Endothelial cell of umbilical vein (primary cell): ENCODE measurements at regions not wholly inside any gene's neighbourhood (a gene's known extent, or its start where the extent isn't known, plus 50 kb on each side); places are given as distances from the start of the nearest gene placed in this dataset.

ENCODE experiments used
- BruUV-seq: library from RNA; stranded (reverse); fragments of 400-500 nt; replicated peaks from 2 replicates; lab custom pipeline; 2021; lab: Mats Ljungman, UMichigan
- CTCF ChIA-PET: fragments of 300-600, 350-600 bp; sonication (Branson Sonifier 250); formaldehyde crosslinking; loops from one replicate; lab custom pipeline; 2021; ENCODE audit warnings: antibody characterized with exemption, inconsistent platforms; lab: Charles Lee
- POLR2A ChIA-PET: fragments of 300-600, 350-600 bp; sonication (Branson Sonifier 250); formaldehyde crosslinking; loops from one replicate; lab custom pipeline; 2021; ENCODE audit warnings: antibody characterized with exemption, inconsistent platforms; lab: Charles Lee
- DNase-seq: peaks from one replicate; pipeline ENCODE4 v3.0.0-alpha.2; 2011; ENCODE audit warnings: low read depth, low spot score
- FAIRE-seq: peaks from 2 replicates; lab custom pipeline; 2011; peaks lifted over from hg19 to GRCh38; lab: Jason Lieb, UNC
- H2AFZ ChIP-seq: 2 replicates; pipeline ENCODE4 v1.6.0; 2012; ENCODE audit warnings: low read depth, low read length, control low read depth, inconsistent platforms
- H3K27ac ChIP-seq: 2 replicates; pipeline ENCODE4 v1.5.1; 2011; ENCODE audit warnings: low read depth, mild to moderate bottlenecking, control low read depth, low read length, moderate library complexity; ENCODE audit not compliant: insufficient read depth
- H3K27me3 ChIP-seq, 2 experiments: 2 replicates each; pipeline versions ENCODE4 v1.6.0 to v1.6.1; 2011; ENCODE audit warnings: low read length in 2 of 2, mixed read lengths in 1 of 2; ENCODE audit not compliant: control insufficient read depth in 2 of 2, insufficient read depth in 2 of 2
- H3K36me3 ChIP-seq, 2 experiments: 2 replicates in 1 of 2; 3 replicates in 1 of 2; pipeline ENCODE4 v1.5.1; 2011; ENCODE audit warnings: low read length in 2 of 2, mild to moderate bottlenecking in 1 of 2, moderate library complexity in 1 of 2; ENCODE audit not compliant: control insufficient read depth in 2 of 2, insufficient read depth in 2 of 2; ENCODE audit errors: extremely low read depth in 1 of 2
- H3K4me1 ChIP-seq: 3 replicates; pipeline ENCODE4 v1.5.1; 2011; ENCODE audit warnings: mild to moderate bottlenecking, low read length; ENCODE audit not compliant: control insufficient read depth, insufficient read depth; ENCODE audit errors: extremely low read depth
- H3K4me2 ChIP-seq: 2 replicates; pipeline ENCODE4 v1.6.1; 2011; ENCODE audit warnings: low read length, control low read depth, mixed read lengths; ENCODE audit not compliant: insufficient read depth
- H3K4me3 ChIP-seq, 3 experiments: fragments of 200-600 bp in 1 of 3; sonication (generic), shearing (Covaris generic) in 1 of 3; replicated peaks in 1 of 3; 2 replicates each; pipeline ENCODE4 v1.5.1; 2011 to 2016; ENCODE audit warnings: control low read depth in 3 of 3, low read length in 3 of 3, mild to moderate bottlenecking in 2 of 3, inconsistent platforms in 1 of 3, low read depth in 1 of 3, moderate library complexity in 1 of 3; ENCODE audit not compliant: insufficient read depth in 1 of 3
- H3K79me2 ChIP-seq: 2 replicates; pipeline ENCODE4 v1.6.0; 2012; ENCODE audit warnings: low read length, inconsistent platforms; ENCODE audit not compliant: control insufficient read depth, insufficient read depth
- H3K9ac ChIP-seq: replicated peaks from 2 replicates; pipeline ENCODE3; 2011; ENCODE audit warnings: low read length, control low read depth; ENCODE audit not compliant: insufficient read depth; ENCODE audit errors: extremely low read depth
- H3K9me1 ChIP-seq: replicated peaks from 3 replicates; pipeline ENCODE4 v1.6.0; 2011; ENCODE audit warnings: mild to moderate bottlenecking, low read length; ENCODE audit not compliant: control insufficient read depth, insufficient read depth; ENCODE audit errors: extremely low read depth
- H3K9me3 ChIP-seq: replicated peaks from 2 replicates; pipeline ENCODE4 v1.5.1; 2012; ENCODE audit warnings: low read length, inconsistent platforms; ENCODE audit not compliant: control insufficient read depth, insufficient read depth
- H4K20me1 ChIP-seq: replicated peaks from 2 replicates; pipeline ENCODE3; 2011; ENCODE audit warnings: mild to moderate bottlenecking, low read length; ENCODE audit not compliant: control insufficient read depth, insufficient read depth; ENCODE audit errors: extremely low read depth
- EZH2 ChIP-seq: IDR thresholded peaks from 2 replicates; pipeline ENCODE4 v1.6.1; 2012; ENCODE audit warnings: borderline replicate concordance, low read depth, mild to moderate bottlenecking, moderate library complexity, low read length, inconsistent platforms; ENCODE audit not compliant: severe bottlenecking
- FOS ChIP-seq: IDR thresholded peaks from 2 replicates; pipeline ENCODE4 v1.6.1; 2011; ENCODE audit warnings: mild to moderate bottlenecking, low read length, moderate library complexity, borderline replicate concordance; ENCODE audit not compliant: insufficient read depth
- GATA2 ChIP-seq: IDR thresholded peaks from 2 replicates; pipeline ENCODE4 v1.7.0; 2011; ENCODE audit warnings: low read depth, mild to moderate bottlenecking, moderate library complexity, mixed read lengths, low read length; ENCODE audit not compliant: insufficient read length, insufficient read depth
- JUN ChIP-seq: IDR thresholded peaks from 2 replicates; pipeline ENCODE4 v1.6.1; 2011; ENCODE audit warnings: borderline replicate concordance, low read depth; ENCODE audit not compliant: insufficient read length, insufficient read depth
- MYC ChIP-seq: IDR thresholded peaks from one replicate; pipeline ENCODE4 v1.6.1; 2011; ENCODE audit warnings: mild to moderate bottlenecking, low read depth, low read length
- POLR2A ChIP-seq: IDR thresholded peaks from 2 replicates; pipeline ENCODE4 v1.6.1; 2012; ENCODE audit warnings: low read depth, mild to moderate bottlenecking, control low read depth, low read length
- POLR2AphosphoS5 ChIP-seq: IDR thresholded peaks from 2 replicates; pipeline ENCODE4 v1.6.1; 2012; ENCODE audit warnings: low read depth, mild to moderate bottlenecking, control low read depth, low read length, moderate library complexity; ENCODE audit not compliant: insufficient read depth
- dilution Hi-C: fragments of 300-500 bp; cut with MboI; formaldehyde crosslinking; loops from one replicate; pipeline ENCODE4 v1.15.0; 2019; ENCODE audit warnings: low sequenced_read_pairs; ENCODE audit not compliant: extremely low pct_ligation_motif_present
- intact Hi-C: fragments of 100-400 bp; cut with micrococcal nuclease; formaldehyde crosslinking; loops from one replicate; pipeline ENCODE4 v1.10.0; 2022
- TF ChIP-seq, protein P1 (sequence below), 2 donors: IDR thresholded peaks; 1 replicate in 1 of 2; 2 replicates in 1 of 2; pipeline ENCODE4 v1.5.1; 2011; ENCODE audit warnings: low read length in 2 of 2, mild to moderate bottlenecking in 2 of 2, moderate library complexity in 2 of 2, control low read depth in 1 of 2, inconsistent platforms in 1 of 2, low read depth in 1 of 2; ENCODE audit not compliant: insufficient read depth in 1 of 2; ENCODE audit errors: extremely low read depth in 1 of 2
- TF ChIP-seq, protein P2 (sequence below): IDR thresholded peaks from 2 replicates; pipeline ENCODE4 v1.6.1; 2011; ENCODE audit not compliant: insufficient read depth, insufficient read length

- peaks cover 7% of the 10 kb centered on the region for H3K4me1 ChIP-seq
- intact Hi-C loops (no loop called here), dilution Hi-C loops (no loop called here)
- no TSS peak for BruUV-seq
- no peak overlapping the region for H3K9ac ChIP-seq
- TF ChIP-seq GATA2, result no peak
- no peak for TF ChIP-seq JUN
- TF ChIP-seq MYC, result no peak
- TF ChIP-seq, protein P1, sequence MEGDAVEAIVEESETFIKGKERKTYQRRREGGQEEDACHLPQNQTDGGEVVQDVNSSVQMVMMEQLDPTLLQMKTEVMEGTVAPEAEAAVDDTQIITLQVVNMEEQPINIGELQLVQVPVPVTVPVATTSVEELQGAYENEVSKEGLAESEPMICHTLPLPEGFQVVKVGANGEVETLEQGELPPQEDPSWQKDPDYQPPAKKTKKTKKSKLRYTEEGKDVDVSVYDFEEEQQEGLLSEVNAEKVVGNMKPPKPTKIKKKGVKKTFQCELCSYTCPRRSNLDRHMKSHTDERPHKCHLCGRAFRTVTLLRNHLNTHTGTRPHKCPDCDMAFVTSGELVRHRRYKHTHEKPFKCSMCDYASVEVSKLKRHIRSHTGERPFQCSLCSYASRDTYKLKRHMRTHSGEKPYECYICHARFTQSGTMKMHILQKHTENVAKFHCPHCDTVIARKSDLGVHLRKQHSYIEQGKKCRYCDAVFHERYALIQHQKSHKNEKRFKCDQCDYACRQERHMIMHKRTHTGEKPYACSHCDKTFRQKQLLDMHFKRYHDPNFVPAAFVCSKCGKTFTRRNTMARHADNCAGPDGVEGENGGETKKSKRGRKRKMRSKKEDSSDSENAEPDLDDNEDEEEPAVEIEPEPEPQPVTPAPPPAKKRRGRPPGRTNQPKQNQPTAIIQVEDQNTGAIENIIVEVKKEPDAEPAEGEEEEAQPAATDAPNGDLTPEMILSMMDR (IDR thresholded peaks at IDR 0.05; ENCODE audit: extremely low read depth in 1 of 2, insufficient read depth in 1 of 2, low read depth in 1 of 2, low read length in 2 of 2), result no peak
- TF ChIP-seq POLR2AphosphoS5, result no peak
- no peak for TF ChIP-seq POLR2A
- TF ChIP-seq FOS, result no peak
- TF ChIP-seq EZH2, result no peak
- TF ChIP-seq, protein P2, sequence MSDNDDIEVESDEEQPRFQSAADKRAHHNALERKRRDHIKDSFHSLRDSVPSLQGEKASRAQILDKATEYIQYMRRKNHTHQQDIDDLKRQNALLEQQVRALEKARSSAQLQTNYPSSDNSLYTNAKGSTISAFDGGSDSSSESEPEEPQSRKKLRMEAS, result no peak
- no peaks in the 10 kb centered on the region for H3K36me3 ChIP-seq
- FAIRE-seq (no peak), DNase-seq (no peak)
- H3K79me2 ChIP-seq, result no peaks in the 10 kb centered on the region
- H3K27ac ChIP-seq, result no peak overlapping the region
- H4K20me1 ChIP-seq, result no peaks in the 10 kb centered on the region
- POLR2A ChIA-PET, result no interaction called here
- no peaks in the 10 kb centered on the region for H3K9me1 ChIP-seq
- no peak overlapping the region for H3K4me3 ChIP-seq
- H3K4me2 ChIP-seq, result no peak overlapping the region
- H3K27me3 ChIP-seq, result no peaks in the 10 kb centered on the region
- no peak overlapping the region for H2AFZ ChIP-seq
- CTCF ChIA-PET, result interaction anchor here (1.2 to 5.8 kb wide), 10 partner anchors 12 to 373 kb away, joined by 3 to 77 read pairs (median 8); partner anchors contain the start of genes AP5S1 and RNF24
- H3K9me3 ChIP-seq, result no peaks in the 10 kb centered on the region
These were observed 64.5 kb upstream of the SMOX start for GRCh38 chr20:4084096-4084495.
